ENCODE measurements at regions not wholly inside any gene's neighbourhood (a gene's known extent, or its start where the extent isn't known, plus 50 kb on each side); places are given as distances from the start of the nearest gene placed in this dataset.

DNA sequence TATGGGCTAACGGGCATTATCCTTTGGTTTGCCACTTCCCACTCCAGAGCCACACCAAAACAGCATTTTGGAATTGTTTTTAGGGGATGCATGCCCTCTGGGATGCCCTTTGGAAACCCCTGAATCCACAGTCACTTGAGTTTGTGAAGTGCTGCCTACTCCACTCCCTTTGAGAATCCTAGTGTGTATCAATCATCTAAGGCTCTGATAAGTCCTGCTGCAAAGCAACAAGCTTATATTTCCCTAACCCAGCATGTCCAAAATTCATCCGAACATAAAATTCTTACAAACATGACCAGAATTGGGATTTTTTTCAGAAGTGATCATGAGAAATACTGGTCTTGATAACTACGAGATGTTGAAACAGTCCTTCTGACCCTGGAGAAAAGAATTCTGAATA, 387.9 kb downstream of the MN1 start:
- intact Hi-C loops (cut with micrococcal nuclease; ENCODE audit: unreplicated experiment) = no loop called here
- Histone ChIP-seq H3K36me3 (ENCODE audit: insufficient read depth, low read length, poor library complexity, severe bottlenecking) (no peaks in the 10 kb centered on the region), H3K4me3 (ENCODE audit: low read depth, low read length, poor library complexity, severe bottlenecking) (no peak overlapping the region), H3K4me1 (ENCODE audit: insufficient read depth, low read length, poor library complexity, severe bottlenecking) (peaks cover 23% of the 10 kb centered on the region), H3K9me3 (ENCODE audit: low read depth, low read length, poor library complexity, severe bottlenecking) (no peaks in the 10 kb centered on the region), H3K27me3 (replicated peaks; ENCODE audit: insufficient read depth, low read depth, low read length, poor library complexity) (no peaks in the 10 kb centered on the region), H3K27ac (ENCODE audit: low read depth, low read length, poor library complexity, severe bottlenecking) (no peak overlapping the region)
- POLR2A ChIA-PET (ENCODE audit: low non-redundant PET) = no interaction called here
- DNase-seq (ENCODE audit: low spot score) = no peak
- TF ChIP-seq, protein P1, sequence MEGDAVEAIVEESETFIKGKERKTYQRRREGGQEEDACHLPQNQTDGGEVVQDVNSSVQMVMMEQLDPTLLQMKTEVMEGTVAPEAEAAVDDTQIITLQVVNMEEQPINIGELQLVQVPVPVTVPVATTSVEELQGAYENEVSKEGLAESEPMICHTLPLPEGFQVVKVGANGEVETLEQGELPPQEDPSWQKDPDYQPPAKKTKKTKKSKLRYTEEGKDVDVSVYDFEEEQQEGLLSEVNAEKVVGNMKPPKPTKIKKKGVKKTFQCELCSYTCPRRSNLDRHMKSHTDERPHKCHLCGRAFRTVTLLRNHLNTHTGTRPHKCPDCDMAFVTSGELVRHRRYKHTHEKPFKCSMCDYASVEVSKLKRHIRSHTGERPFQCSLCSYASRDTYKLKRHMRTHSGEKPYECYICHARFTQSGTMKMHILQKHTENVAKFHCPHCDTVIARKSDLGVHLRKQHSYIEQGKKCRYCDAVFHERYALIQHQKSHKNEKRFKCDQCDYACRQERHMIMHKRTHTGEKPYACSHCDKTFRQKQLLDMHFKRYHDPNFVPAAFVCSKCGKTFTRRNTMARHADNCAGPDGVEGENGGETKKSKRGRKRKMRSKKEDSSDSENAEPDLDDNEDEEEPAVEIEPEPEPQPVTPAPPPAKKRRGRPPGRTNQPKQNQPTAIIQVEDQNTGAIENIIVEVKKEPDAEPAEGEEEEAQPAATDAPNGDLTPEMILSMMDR (conservative IDR thresholded peaks at IDR 0.05; ENCODE audit: low read depth, low read length) = no peak
- TF ChIP-seq EZH2 (IDR thresholded peaks at IDR 0.05; ENCODE audit: borderline replicate concordance, low read depth, low read length, poor library complexity, severe bottlenecking) = no peak
- no TSS peak for BruUV-seq (replicated peaks)
- CTCF ChIA-PET = no interaction called here

DNA sequence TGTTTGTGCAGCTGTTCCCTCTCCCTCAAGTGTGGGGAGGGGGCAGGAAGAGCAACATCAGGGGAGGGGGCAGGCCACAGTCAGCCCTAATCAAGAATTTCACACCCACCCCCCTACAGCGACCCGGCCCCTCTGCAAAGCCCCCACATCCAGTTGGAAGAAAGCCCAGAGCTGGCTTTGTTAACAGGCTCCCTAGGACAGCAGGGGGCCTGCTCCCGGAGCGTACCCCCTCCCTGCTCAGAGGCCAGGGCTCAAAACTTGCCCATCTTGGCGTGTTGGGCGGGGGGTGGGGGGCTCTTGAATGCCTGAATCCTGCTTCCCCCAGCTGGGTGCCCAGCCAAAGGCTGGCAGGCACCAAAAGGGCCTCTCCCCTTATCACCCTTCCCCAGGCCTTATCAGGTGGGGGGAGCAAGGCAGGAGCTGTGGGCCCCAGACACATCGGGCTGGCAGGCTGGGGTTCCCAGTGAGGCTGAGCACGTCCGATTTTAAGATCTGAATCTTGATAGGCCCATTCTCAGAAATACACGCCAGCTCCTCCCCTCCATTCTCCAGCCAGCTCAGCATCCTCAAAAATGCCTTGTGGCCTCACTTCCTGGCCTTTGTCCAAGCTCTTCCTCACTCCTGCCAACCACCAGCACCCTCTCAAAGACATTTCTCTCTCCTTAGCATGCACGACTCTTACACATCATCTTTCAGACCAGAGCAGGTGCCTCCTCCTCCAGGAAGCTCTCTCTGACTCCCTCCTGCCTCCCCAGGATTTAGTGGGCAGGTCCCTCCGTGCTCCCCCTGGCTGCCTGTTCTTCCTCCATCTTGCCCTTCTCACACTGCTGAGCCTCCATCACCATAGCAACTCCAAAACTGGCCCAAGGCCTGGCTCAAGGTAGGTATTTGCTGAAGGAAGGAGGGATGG, 384.8 kb downstream of the MN1 start:
- H3K36me3 ChIP-seq (ENCODE audit: insufficient read depth, low read length, poor library complexity, severe bottlenecking) = no peaks in the 10 kb centered on the region
- POLR2A ChIA-PET (ENCODE audit: low non-redundant PET) = interaction anchor here (0.6 kb wide), 1 partner anchor 182 kb away, joined by 3 read pairs; no protein-coding TSS in a partner anchor

DNA sequence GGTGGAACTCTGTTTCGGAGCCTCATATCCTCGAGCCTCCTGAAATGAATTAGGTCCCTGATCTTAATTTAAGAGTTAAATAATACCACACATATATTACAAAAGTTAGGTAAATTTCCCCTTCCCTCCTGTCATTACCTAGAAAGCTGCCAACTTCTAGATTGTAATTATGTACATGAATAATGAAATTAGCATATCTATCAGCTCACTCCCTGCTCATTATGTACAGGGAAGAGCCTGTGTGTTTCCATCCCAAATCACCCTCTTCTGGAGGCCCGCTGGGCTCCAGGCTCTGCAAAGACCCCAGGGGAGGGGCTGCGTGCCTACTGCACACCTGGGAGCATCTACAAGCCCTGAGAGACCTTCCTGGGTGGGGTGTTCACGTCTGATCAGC, 384.1 kb downstream of the MN1 start:
- BruUV-seq (replicated peaks) = no TSS peak
- intact Hi-C loops (cut with micrococcal nuclease; ENCODE audit: unreplicated experiment) = no loop called here
- Histone ChIP-seq H3K27me3 (replicated peaks; ENCODE audit: insufficient read depth, low read depth, low read length, poor library complexity) (no peaks in the 10 kb centered on the region), H3K27ac (ENCODE audit: low read depth, low read length, poor library complexity, severe bottlenecking) (no peak overlapping the region), H3K36me3 (ENCODE audit: insufficient read depth, low read length, poor library complexity, severe bottlenecking) (no peaks in the 10 kb centered on the region), H3K9me3 (ENCODE audit: low read depth, low read length, poor library complexity, severe bottlenecking) (no peaks in the 10 kb centered on the region), H3K4me3 (ENCODE audit: low read depth, low read length, poor library complexity, severe bottlenecking) (no peak overlapping the region), H3K4me1 (ENCODE audit: insufficient read depth, low read length, poor library complexity, severe bottlenecking) (peaks cover 32% of the 10 kb centered on the region)
- POLR2A ChIA-PET (ENCODE audit: low non-redundant PET) = no interaction called here
- no peak for DNase-seq (ENCODE audit: low spot score)
- TF ChIP-seq EZH2 (IDR thresholded peaks at IDR 0.05; ENCODE audit: borderline replicate concordance, low read depth, low read length, poor library complexity, severe bottlenecking) = no peak
- CTCF ChIA-PET = no interaction called here

More for the DNA sequence above, 384.8 kb downstream of the MN1 start:
- DNase-seq (ENCODE audit: low spot score) = peak; percentile 82
- TF ChIP-seq, protein P1 (conservative IDR thresholded peaks at IDR 0.05; ENCODE audit: low read depth, low read length) = no peak
- no peak for TF ChIP-seq EZH2 (IDR thresholded peaks at IDR 0.05; ENCODE audit: borderline replicate concordance, low read depth, low read length, poor library complexity, severe bottlenecking)
- intact Hi-C loops (cut with micrococcal nuclease; ENCODE audit: unreplicated experiment) = no loop called here
- Histone ChIP-seq H3K4me3 (ENCODE audit: low read depth, low read length, poor library complexity, severe bottlenecking) (no peak overlapping the region), H3K4me1 (ENCODE audit: insufficient read depth, low read length, poor library complexity, severe bottlenecking) (peaks cover 32% of the 10 kb centered on the region), H3K9me3 (ENCODE audit: low read depth, low read length, poor library complexity, severe bottlenecking) (no peaks in the 10 kb centered on the region), H3K27ac (ENCODE audit: low read depth, low read length, poor library complexity, severe bottlenecking) (peak overlapping the region; percentile 67), H3K27me3 (replicated peaks; ENCODE audit: insufficient read depth, low read depth, low read length, poor library complexity) (no peaks in the 10 kb centered on the region)
- CTCF ChIA-PET = interaction anchor here (0.6 kb wide), 2 partner anchors 659 to 1889 kb away, joined by 4 to 8 read pairs; no protein-coding TSS in a partner anchor
- BruUV-seq (replicated peaks) = no TSS peak

Measured in A673 (cell line).